ENCODE measurements at regions not wholly inside any gene's neighbourhood (a gene's known extent, or its start where the extent isn't known, plus 50 kb on each side); places are given as distances from the start of the nearest gene placed in this dataset.

DNA sequence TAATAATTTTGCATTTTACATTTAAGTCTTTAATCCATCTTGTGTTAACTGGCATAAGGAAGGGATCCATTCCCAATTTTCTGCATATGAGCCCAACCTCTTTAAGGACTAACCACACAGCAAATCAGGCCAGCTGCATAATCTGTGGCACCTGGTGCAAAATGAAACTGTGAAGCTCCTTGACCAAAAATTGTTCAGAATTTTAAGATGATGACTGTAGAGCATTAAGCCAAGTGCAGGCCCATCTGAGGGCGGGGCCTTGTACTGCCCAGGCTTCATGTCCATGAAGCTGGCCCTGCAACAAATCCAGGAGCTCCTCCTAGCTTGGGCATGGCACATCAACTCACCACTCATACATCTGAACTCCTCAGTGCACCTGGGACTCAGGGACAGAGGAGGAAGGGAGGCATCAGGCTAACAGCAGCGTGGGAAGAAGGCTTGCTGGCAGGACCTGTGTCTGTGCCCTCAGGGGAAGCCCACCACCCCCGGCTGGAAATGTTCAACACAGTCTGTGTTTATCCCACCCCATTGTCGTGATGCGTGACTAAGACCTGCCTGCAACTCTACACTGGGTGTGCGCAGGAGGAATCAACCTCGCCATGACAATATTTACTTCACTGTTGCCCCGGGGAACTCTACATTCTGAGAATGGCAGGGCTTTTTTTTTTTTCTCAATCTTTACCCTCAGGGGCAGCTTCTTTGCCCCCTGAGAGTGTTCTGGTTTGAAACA is 128.9 kb upstream of the SIX2 start:
- Histone ChIP-seq H3K9me3 (ENCODE audit: low read length) (no peaks in the 10 kb centered on the region), H2AFZ (ENCODE audit: low read length) (no peak overlapping the region), H4K20me1 (ENCODE audit: low read length) (no peaks in the 10 kb centered on the region), H3K9me2 (replicated peaks; ENCODE audit: low read length) (no peaks in the 10 kb centered on the region; the same call in 1 of the 2 replicates), H3K79me2 (ENCODE audit: low read length) (no peaks in the 10 kb centered on the region), H3K9ac (ENCODE audit: low read length) (no peak overlapping the region), H3K36me3 (ENCODE audit: low read depth, low read length) (no peaks in the 10 kb centered on the region), H3K27me3 (ENCODE audit: low read length) (no peaks in the 10 kb centered on the region), H3K4me2 (ENCODE audit: low read length) (no peak overlapping the region), H3F3A (ENCODE audit: low read length, unreplicated experiment) (no peaks in the 10 kb centered on the region), H3K4me1 (ENCODE audit: insufficient read depth, low read length) (no peaks in the 10 kb centered on the region), H3K27ac (ENCODE audit: low read length) (no peak overlapping the region), H3K4me3 (ENCODE audit: low read length) (no peak overlapping the region)
- no peak for DNase-seq
- BruUV-seq (replicated peaks): no TSS peak
- ChIA-PET CTCF (no interaction called here), POLR2A (ENCODE audit: unreplicated experiment) (interaction anchor here (0.6 kb wide), 1 partner anchor 100 kb away, joined by 5 read pairs; no protein-coding TSS in a partner anchor)
- TF ChIP-seq, protein P1, sequence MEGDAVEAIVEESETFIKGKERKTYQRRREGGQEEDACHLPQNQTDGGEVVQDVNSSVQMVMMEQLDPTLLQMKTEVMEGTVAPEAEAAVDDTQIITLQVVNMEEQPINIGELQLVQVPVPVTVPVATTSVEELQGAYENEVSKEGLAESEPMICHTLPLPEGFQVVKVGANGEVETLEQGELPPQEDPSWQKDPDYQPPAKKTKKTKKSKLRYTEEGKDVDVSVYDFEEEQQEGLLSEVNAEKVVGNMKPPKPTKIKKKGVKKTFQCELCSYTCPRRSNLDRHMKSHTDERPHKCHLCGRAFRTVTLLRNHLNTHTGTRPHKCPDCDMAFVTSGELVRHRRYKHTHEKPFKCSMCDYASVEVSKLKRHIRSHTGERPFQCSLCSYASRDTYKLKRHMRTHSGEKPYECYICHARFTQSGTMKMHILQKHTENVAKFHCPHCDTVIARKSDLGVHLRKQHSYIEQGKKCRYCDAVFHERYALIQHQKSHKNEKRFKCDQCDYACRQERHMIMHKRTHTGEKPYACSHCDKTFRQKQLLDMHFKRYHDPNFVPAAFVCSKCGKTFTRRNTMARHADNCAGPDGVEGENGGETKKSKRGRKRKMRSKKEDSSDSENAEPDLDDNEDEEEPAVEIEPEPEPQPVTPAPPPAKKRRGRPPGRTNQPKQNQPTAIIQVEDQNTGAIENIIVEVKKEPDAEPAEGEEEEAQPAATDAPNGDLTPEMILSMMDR (conservative IDR thresholded peaks at IDR 0.05; ENCODE audit: low read depth, low read length): no peak
- TF ChIP-seq EZH2 (IDR thresholded peaks at IDR 0.05; ENCODE audit: low read length, unreplicated experiment) (no peak), EZH2phosphoT487 (IDR thresholded peaks at IDR 0.05; ENCODE audit: borderline replicate concordance, low read length) (no peak)
- ATAC-seq: no peak
- intact Hi-C loops (cut with micrococcal nuclease): no loop called here

- no peaks in the 10 kb centered on the region for H3K79me2 ChIP-seq (ENCODE audit: low read length)
- no peak overlapping the region for H3K9ac ChIP-seq (ENCODE audit: low read length)
- H3K9me2 ChIP-seq (replicated peaks; ENCODE audit: low read length): no peaks in the 10 kb centered on the region; the same call in 1 of the 2 replicates
- no peak overlapping the region for H3K27ac ChIP-seq (ENCODE audit: low read length)
- no peaks in the 10 kb centered on the region for H3F3A ChIP-seq (ENCODE audit: low read length, unreplicated experiment)
- no peaks in the 10 kb centered on the region for H3K9me3 ChIP-seq (ENCODE audit: low read length)
- DNase-seq: no peak
- no peak overlapping the region for H3K4me3 ChIP-seq (ENCODE audit: low read length)
- ATAC-seq: no peak
- TF ChIP-seq, protein P1 (conservative IDR thresholded peaks at IDR 0.05; ENCODE audit: low read depth, low read length): no peak
- no peak for TF ChIP-seq EZH2phosphoT487 (IDR thresholded peaks at IDR 0.05; ENCODE audit: borderline replicate concordance, low read length)
- TF ChIP-seq EZH2 (IDR thresholded peaks at IDR 0.05; ENCODE audit: low read length, unreplicated experiment): no peak
- H3K27me3 ChIP-seq (ENCODE audit: low read length): no peaks in the 10 kb centered on the region
- no peak overlapping the region for H2AFZ ChIP-seq (ENCODE audit: low read length)
- CTCF ChIA-PET: no interaction called here
- H4K20me1 ChIP-seq (ENCODE audit: low read length): no peaks in the 10 kb centered on the region
- intact Hi-C loops (cut with micrococcal nuclease): no loop called here
- H3K36me3 ChIP-seq (ENCODE audit: low read depth, low read length): no peaks in the 10 kb centered on the region
- no TSS peak for BruUV-seq (replicated peaks)
- POLR2A ChIA-PET (ENCODE audit: unreplicated experiment): no interaction called here
- H3K4me1 ChIP-seq (ENCODE audit: insufficient read depth, low read length): peaks cover 26% of the 10 kb centered on the region
- H3K4me2 ChIP-seq (ENCODE audit: low read length): no peak overlapping the region
These were observed 125.5 kb upstream of the SIX2 start for GRCh38 chr2:45134726-45135125.

GRCh38 chr2:45134014-45134413 is 124.8 kb upstream of the SIX2 start:
- H2AFZ ChIP-seq (ENCODE audit: low read length): no peak overlapping the region
- peaks cover 33% of the 10 kb centered on the region for H3K4me1 ChIP-seq (ENCODE audit: insufficient read depth, low read length)
- no peak overlapping the region for H3K4me2 ChIP-seq (ENCODE audit: low read length)
- H3K4me3 ChIP-seq (ENCODE audit: low read length): no peak overlapping the region
- ChIA-PET CTCF (no interaction called here), POLR2A (ENCODE audit: unreplicated experiment) (interaction anchor here (0.6 kb wide), 1 partner anchor 109 kb away, joined by 15 read pairs; no protein-coding TSS in a partner anchor)
- H3K9me2 ChIP-seq (replicated peaks; ENCODE audit: low read length): no peaks in the 10 kb centered on the region; the same call in 1 of the 2 replicates
- intact Hi-C loops (cut with micrococcal nuclease): no loop called here
- no peak overlapping the region for H3K27ac ChIP-seq (ENCODE audit: low read length)
- ATAC-seq: no peak
- no TSS peak for BruUV-seq (replicated peaks)
- no peaks in the 10 kb centered on the region for H3K36me3 ChIP-seq (ENCODE audit: low read depth, low read length)
- H3K79me2 ChIP-seq (ENCODE audit: low read length): no peaks in the 10 kb centered on the region
- no peaks in the 10 kb centered on the region for H4K20me1 ChIP-seq (ENCODE audit: low read length)
- no peaks in the 10 kb centered on the region for H3F3A ChIP-seq (ENCODE audit: low read length, unreplicated experiment)
- H3K27me3 ChIP-seq (ENCODE audit: low read length): no peaks in the 10 kb centered on the region
- no peak overlapping the region for H3K9ac ChIP-seq (ENCODE audit: low read length)
- TF ChIP-seq, protein P1 (conservative IDR thresholded peaks at IDR 0.05; ENCODE audit: low read depth, low read length): no peak
- no peak for TF ChIP-seq EZH2phosphoT487 (IDR thresholded peaks at IDR 0.05; ENCODE audit: borderline replicate concordance, low read length)
- no peak for TF ChIP-seq EZH2 (IDR thresholded peaks at IDR 0.05; ENCODE audit: low read length, unreplicated experiment)
- DNase-seq: no peak
- no peaks in the 10 kb centered on the region for H3K9me3 ChIP-seq (ENCODE audit: low read length)
